ENCODE measurements at regions not wholly inside any gene's neighbourhood (a gene's known extent, or its start where the extent isn't known, plus 50 kb on each side); places are given as distances from the start of the nearest gene placed in this dataset.

DNA sequence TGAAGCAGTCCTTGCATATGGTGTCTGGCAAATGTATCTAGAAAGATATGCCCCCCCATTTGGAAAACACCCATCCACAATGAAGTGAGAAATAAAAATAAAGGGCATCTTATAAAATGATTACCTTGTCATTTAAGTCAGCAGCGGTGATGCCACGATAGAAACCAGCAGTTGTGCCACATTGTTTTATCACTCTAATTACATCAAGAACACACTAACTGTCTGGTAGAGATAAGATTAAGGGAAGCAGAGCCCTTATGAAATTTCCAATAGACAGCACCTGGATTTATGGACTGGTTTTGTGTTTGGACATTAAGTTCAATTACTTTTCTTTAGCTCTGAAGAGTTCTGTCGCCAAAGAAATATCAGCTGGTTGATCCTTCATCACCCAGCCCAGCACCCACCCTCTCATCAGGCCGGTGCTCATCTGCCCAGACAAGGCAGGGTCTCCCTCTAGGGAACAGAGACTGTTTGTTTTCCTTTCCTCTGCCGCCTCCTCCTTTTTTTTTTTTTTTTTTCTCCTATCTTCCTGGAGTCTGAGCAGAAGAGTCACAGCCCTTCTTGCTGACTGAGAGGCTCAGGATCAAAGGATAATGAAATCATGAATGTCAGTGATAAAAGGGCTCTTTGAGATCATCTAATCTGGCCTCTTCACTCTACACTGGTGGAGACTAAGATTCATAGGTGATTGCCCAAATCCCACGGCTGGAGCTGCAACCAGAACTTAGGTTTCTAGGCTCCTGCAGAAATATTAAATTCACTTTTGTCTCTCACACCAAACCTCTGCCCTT, 464.1 kb downstream of the NTRK3 start:
- DNase-seq: no peak
- Mint-ChIP-seq H3K27me3 (ENCODE audit: low read depth, poor library complexity) (peaks cover 7% of the 10 kb centered on the region), H3K36me3 (ENCODE audit: low read depth) (no peaks in the 10 kb centered on the region), H3K9me3 (no peaks in the 10 kb centered on the region), H3K4me3 (no peak overlapping the region), H3K27ac (no peak overlapping the region), H3K4me1 (peaks cover 16% of the 10 kb centered on the region)
- TF ChIP-seq, protein P1, sequence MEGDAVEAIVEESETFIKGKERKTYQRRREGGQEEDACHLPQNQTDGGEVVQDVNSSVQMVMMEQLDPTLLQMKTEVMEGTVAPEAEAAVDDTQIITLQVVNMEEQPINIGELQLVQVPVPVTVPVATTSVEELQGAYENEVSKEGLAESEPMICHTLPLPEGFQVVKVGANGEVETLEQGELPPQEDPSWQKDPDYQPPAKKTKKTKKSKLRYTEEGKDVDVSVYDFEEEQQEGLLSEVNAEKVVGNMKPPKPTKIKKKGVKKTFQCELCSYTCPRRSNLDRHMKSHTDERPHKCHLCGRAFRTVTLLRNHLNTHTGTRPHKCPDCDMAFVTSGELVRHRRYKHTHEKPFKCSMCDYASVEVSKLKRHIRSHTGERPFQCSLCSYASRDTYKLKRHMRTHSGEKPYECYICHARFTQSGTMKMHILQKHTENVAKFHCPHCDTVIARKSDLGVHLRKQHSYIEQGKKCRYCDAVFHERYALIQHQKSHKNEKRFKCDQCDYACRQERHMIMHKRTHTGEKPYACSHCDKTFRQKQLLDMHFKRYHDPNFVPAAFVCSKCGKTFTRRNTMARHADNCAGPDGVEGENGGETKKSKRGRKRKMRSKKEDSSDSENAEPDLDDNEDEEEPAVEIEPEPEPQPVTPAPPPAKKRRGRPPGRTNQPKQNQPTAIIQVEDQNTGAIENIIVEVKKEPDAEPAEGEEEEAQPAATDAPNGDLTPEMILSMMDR (IDR thresholded peaks at IDR 0.05): no peak

DNA sequence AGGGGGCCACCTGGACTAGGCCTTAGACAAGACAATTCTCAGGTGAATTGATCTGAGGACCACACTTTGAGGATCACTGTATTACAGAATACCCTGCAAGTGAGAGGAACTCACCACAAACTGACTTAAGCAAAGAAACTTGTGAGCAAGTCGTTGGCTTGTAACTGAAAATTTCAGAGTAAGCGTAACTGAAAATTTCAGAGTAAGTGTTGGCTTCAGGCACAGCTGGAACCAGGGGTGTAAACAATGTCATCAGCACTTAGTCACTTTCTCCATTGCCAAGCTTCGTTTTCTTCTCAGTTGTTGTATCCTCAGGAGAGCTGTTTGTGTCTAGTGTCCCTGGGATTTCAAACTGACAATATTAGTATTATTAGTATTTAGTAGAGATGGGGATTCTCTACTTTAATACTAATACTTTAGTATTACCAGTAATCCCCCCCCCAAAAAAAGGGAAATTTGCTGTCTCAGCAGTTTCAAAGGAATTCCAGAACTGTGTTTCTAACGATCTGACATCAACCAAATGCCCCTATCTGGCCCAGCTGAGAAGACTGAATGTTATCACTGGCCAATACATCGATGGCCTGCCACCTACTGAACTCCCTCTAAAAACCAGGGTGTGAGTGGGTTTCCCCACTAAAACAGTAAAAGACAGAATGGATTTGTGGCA, 474.4 kb downstream of the NTRK3 start:
- no peak overlapping the region for H3K27ac Mint-ChIP-seq
- peaks cover 37% of the 10 kb centered on the region for H3K4me1 Mint-ChIP-seq
- no peak overlapping the region for H3K4me3 Mint-ChIP-seq
- no peaks in the 10 kb centered on the region for H3K36me3 Mint-ChIP-seq (ENCODE audit: low read depth)
- peaks cover 7% of the 10 kb centered on the region for H3K27me3 Mint-ChIP-seq (ENCODE audit: low read depth, poor library complexity)
- H3K9me3 Mint-ChIP-seq: no peaks in the 10 kb centered on the region
- TF ChIP-seq, protein P1 (IDR thresholded peaks at IDR 0.05): no peak
- DNase-seq: no peak

DNA sequence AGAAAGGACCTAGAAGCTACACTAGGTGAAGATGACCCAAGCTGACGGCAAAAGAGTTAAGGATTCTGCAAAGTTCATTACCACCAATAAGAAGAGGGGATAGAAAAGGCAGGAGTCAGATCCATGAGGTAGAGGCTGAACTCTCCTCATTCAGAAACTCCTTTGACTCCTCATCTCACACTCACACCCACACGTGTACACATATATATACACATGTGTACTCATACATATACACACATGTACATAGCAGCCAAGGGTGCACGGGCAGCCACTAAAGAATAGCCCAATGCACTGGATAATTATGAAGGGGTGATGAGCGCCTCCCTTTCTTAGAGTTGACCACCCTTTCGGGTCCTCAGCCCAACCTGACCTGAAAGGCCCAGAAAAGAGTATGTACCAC, 476.8 kb downstream of the NTRK3 start:
- Mint-ChIP-seq H3K4me1 (peaks cover 52% of the 10 kb centered on the region), H3K4me3 (no peak overlapping the region), H3K27me3 (ENCODE audit: low read depth, poor library complexity) (peaks cover 7% of the 10 kb centered on the region), H3K27ac (no peak overlapping the region), H3K36me3 (ENCODE audit: low read depth) (no peaks in the 10 kb centered on the region), H3K9me3 (no peaks in the 10 kb centered on the region)
- DNase-seq: no peak
- TF ChIP-seq, protein P1 (IDR thresholded peaks at IDR 0.05): no peak

DNA sequence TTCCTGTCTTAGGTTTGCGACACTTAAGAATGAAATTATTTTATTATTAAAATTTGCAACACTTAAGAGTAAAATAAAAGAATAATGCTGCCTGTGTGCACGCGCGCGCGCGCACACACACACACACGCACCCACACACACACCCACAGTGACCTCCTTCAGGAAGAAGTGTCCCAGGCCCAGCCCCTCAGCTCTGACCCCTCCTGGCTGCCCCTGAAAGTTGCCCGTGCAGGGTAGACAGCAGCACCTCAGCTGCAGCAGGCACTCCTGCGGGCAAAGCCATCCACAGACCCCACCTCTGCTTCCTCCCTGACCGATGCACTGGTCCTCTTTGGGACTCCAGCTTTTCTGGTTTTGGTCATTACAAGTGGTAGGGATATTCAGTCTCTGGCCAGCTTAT, 478.2 kb downstream of the NTRK3 start:
- no peak for DNase-seq
- H3K9me3 Mint-ChIP-seq: no peaks in the 10 kb centered on the region
- H3K4me3 Mint-ChIP-seq: peak overlapping the region; percentile 28
- no peak overlapping the region for H3K27ac Mint-ChIP-seq
- H3K36me3 Mint-ChIP-seq (ENCODE audit: low read depth): no peaks in the 10 kb centered on the region
- TF ChIP-seq, protein P1 (IDR thresholded peaks at IDR 0.05): no peak
- peaks cover 7% of the 10 kb centered on the region for H3K27me3 Mint-ChIP-seq (ENCODE audit: low read depth, poor library complexity)
- peaks cover 52% of the 10 kb centered on the region for H3K4me1 Mint-ChIP-seq

DNA sequence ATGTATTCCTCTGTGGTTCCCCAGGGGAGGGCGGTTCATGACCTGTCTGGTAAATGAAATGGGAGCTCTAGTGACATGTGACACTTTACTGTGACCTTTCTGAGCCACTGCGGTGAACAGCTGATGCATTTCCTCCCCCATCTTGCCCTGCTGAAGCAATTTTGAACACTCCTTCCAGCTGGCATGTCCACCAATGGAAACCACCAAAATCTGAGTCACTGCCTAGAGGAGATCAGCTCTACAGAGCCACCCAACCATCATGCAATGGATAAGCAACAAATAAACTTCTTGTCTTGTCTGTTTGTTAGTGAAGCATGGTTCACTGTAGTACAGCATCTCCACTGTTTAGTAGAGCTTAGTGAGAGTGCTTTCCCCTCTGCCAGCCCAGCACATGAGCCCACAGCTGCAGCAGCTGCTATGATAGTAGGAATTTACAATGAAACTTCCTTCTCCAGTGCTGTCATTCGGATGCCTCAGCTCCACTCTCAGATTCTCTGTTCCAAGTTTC, 479.4 kb downstream of the NTRK3 start:
- Mint-ChIP-seq H3K4me1 (peaks cover 52% of the 10 kb centered on the region), H3K27me3 (ENCODE audit: low read depth, poor library complexity) (peaks cover 7% of the 10 kb centered on the region), H3K9me3 (peaks cover 11% of the 10 kb centered on the region), H3K4me3 (peak overlapping the region; percentile 28), H3K36me3 (ENCODE audit: low read depth) (peaks cover under 1% of the 10 kb centered on the region), H3K27ac (peak overlapping the region; percentile 57)
- DNase-seq: peak; percentile 30
- TF ChIP-seq, protein P1 (IDR thresholded peaks at IDR 0.05): no peak

Measured in nephron progenitor cell (in vitro differentiated cells).